Natural killer cell treated with Interleukin-12 subunit alpha and Interleukin-12 subunit beta and Interleukin-15 and Interleukin-18, amount 100 ng/mL, for 72 hours (primary cell): ENCODE measurements at regions not wholly inside any gene's neighbourhood (a gene's known extent, or its start where the extent isn't known, plus 50 kb on each side); places are given as distances from the start of the nearest gene placed in this dataset.

Experiments used
- ATAC-seq, 2 donors: fragments of 150-1000 bp; cut with Tn5 transposase in 1 of 2; sonication (Bioruptor Pico), chemical (Tn5 transposase) in 1 of 2; 2 replicates each; pipeline ENCODE4 v1.10.0; 2021
- DNase-seq: peaks from one replicate; pipeline ENCODE4 v3.0.0; 2022; ENCODE audit warnings: low spot score
- H3K27ac Mint-ChIP-seq, 2 donors: 1 replicate in 1 of 2; 2 replicates in 1 of 2; pipeline ENCODE4 v1.8.0; 2022; ENCODE audit warnings: mixed read lengths in 2 of 2, mild to moderate bottlenecking in 1 of 2, moderate library complexity in 1 of 2
- H3K27me3 Mint-ChIP-seq, 2 donors: 1 replicate in 1 of 2; 2 replicates in 1 of 2; pipeline ENCODE4 v1.8.0; 2022; ENCODE audit warnings: mixed read lengths in 2 of 2
- H3K36me3 Mint-ChIP-seq: one replicate; pipeline ENCODE4 v1.8.0; 2022; ENCODE audit warnings: mixed read lengths
- H3K4me1 Mint-ChIP-seq, 2 donors: 1 replicate in 1 of 2; 2 replicates in 1 of 2; pipeline ENCODE4 v1.8.0; 2022; ENCODE audit warnings: low read depth in 2 of 2, mixed read lengths in 2 of 2, mild to moderate bottlenecking in 1 of 2
- H3K4me3 Mint-ChIP-seq: one replicate; pipeline ENCODE4 v1.8.0; 2022; ENCODE audit warnings: mixed read lengths
- H3K9me3 Mint-ChIP-seq: 2 replicates; pipeline ENCODE4 v1.8.0; 2022; ENCODE audit warnings: mixed read lengths

- Mint-ChIP-seq H3K27me3 (no peaks in the 10 kb centered on the region), H3K27ac (no peak overlapping the region), H3K4me1 (no peaks in the 10 kb centered on the region), H3K9me3 (peaks cover 33% of the 10 kb centered on the region), H3K4me3 (no peak overlapping the region), H3K36me3 (peaks cover 8% of the 10 kb centered on the region)
- ATAC-seq = no peak
- DNase-seq = no peak
Observed at GRCh38 chr5:167304834-167305469, 986.5 kb upstream of the WWC1 start.

GRCh38 chr5:167305591-167306213 is 985.7 kb upstream of the WWC1 start:
- DNase-seq = no peak
- no peak overlapping the region for H3K27ac Mint-ChIP-seq
- no peaks in the 10 kb centered on the region for H3K4me1 Mint-ChIP-seq
- H3K9me3 Mint-ChIP-seq = peaks cover 25% of the 10 kb centered on the region
- no peaks in the 10 kb centered on the region for H3K27me3 Mint-ChIP-seq
- no peak for ATAC-seq
- H3K36me3 Mint-ChIP-seq = peaks cover 5% of the 10 kb centered on the region
- no peak overlapping the region for H3K4me3 Mint-ChIP-seq

- no peak overlapping the region for H3K4me3 Mint-ChIP-seq
- peaks cover 22% of the 10 kb centered on the region for H3K9me3 Mint-ChIP-seq
- ATAC-seq = no peak
- no peaks in the 10 kb centered on the region for H3K27me3 Mint-ChIP-seq
- no peak overlapping the region for H3K27ac Mint-ChIP-seq
- H3K36me3 Mint-ChIP-seq = peaks cover 3% of the 10 kb centered on the region
- no peaks in the 10 kb centered on the region for H3K4me1 Mint-ChIP-seq
- no peak for DNase-seq
Observed at GRCh38 chr5:167307042-167307441, 984.4 kb upstream of the WWC1 start.

GRCh38 chr5:167308466-167308865 is 983.0 kb upstream of the WWC1 start:
- no peak overlapping the region for H3K27ac Mint-ChIP-seq
- peaks cover 16% of the 10 kb centered on the region for H3K9me3 Mint-ChIP-seq
- H3K36me3 Mint-ChIP-seq = no peaks in the 10 kb centered on the region
- ATAC-seq (no peak), DNase-seq (no peak)
- H3K27me3 Mint-ChIP-seq = no peaks in the 10 kb centered on the region
- H3K4me3 Mint-ChIP-seq = no peak overlapping the region
- no peaks in the 10 kb centered on the region for H3K4me1 Mint-ChIP-seq

- DNase-seq (no peak), ATAC-seq (no peak)
- Mint-ChIP-seq H3K4me1 (no peaks in the 10 kb centered on the region), H3K9me3 (peaks cover 13% of the 10 kb centered on the region), H3K27ac (no peak overlapping the region), H3K27me3 (no peaks in the 10 kb centered on the region), H3K36me3 (no peaks in the 10 kb centered on the region), H3K4me3 (no peak overlapping the region)
Observed at GRCh38 chr5:167309941-167310517, 981.4 kb upstream of the WWC1 start.

- H3K36me3 Mint-ChIP-seq = no peaks in the 10 kb centered on the region
- DNase-seq = no peak
- no peak overlapping the region for H3K27ac Mint-ChIP-seq
- peaks cover 10% of the 10 kb centered on the region for H3K9me3 Mint-ChIP-seq
- H3K27me3 Mint-ChIP-seq = no peaks in the 10 kb centered on the region
- H3K4me1 Mint-ChIP-seq = no peaks in the 10 kb centered on the region
- no peak for ATAC-seq
- H3K4me3 Mint-ChIP-seq = no peak overlapping the region
Observed at GRCh38 chr5:167311340-167311739, 980.1 kb upstream of the WWC1 start.

- H3K27ac Mint-ChIP-seq = no peak overlapping the region
Observed at GRCh38 chr5:167312225-167312624, 979.2 kb upstream of the WWC1 start.

GRCh38 chr5:167315762-167316161 is 975.7 kb upstream of the WWC1 start:
- Mint-ChIP-seq H3K27ac (no peak overlapping the region), H3K36me3 (no peaks in the 10 kb centered on the region)

More at GRCh38 chr5:167312225-167312624, 979.2 kb upstream of the WWC1 start:
- H3K36me3 Mint-ChIP-seq = no peaks in the 10 kb centered on the region
- ATAC-seq (no peak), DNase-seq (no peak)
- no peaks in the 10 kb centered on the region for H3K4me1 Mint-ChIP-seq
- H3K4me3 Mint-ChIP-seq = no peak overlapping the region
- H3K27me3 Mint-ChIP-seq = no peaks in the 10 kb centered on the region
- H3K9me3 Mint-ChIP-seq = peaks cover 9% of the 10 kb centered on the region

GRCh38 chr5:167317884-167318283 is 973.6 kb upstream of the WWC1 start:
- H3K9me3 Mint-ChIP-seq = peaks cover 11% of the 10 kb centered on the region
- no peak overlapping the region for H3K4me3 Mint-ChIP-seq
- H3K27ac Mint-ChIP-seq = no peak overlapping the region
- no peak for ATAC-seq
- H3K4me1 Mint-ChIP-seq = no peaks in the 10 kb centered on the region
- peaks cover 4% of the 10 kb centered on the region for H3K36me3 Mint-ChIP-seq
- H3K27me3 Mint-ChIP-seq = no peaks in the 10 kb centered on the region
- DNase-seq = no peak

More at GRCh38 chr5:167315762-167316161, 975.7 kb upstream of the WWC1 start:
- H3K9me3 Mint-ChIP-seq = peaks cover 8% of the 10 kb centered on the region
- no peaks in the 10 kb centered on the region for H3K4me1 Mint-ChIP-seq
- no peak for DNase-seq
- ATAC-seq = no peak
- no peak overlapping the region for H3K4me3 Mint-ChIP-seq
- no peaks in the 10 kb centered on the region for H3K27me3 Mint-ChIP-seq

- Mint-ChIP-seq H3K4me1 (no peaks in the 10 kb centered on the region), H3K9me3 (peaks cover 11% of the 10 kb centered on the region), H3K4me3 (no peak overlapping the region), H3K27ac (no peak overlapping the region), H3K27me3 (no peaks in the 10 kb centered on the region), H3K36me3 (peaks cover 4% of the 10 kb centered on the region)
- ATAC-seq = no peak
- DNase-seq = no peak
Observed at GRCh38 chr5:167319243-167319642, 972.2 kb upstream of the WWC1 start.

GRCh38 chr5:167320019-167320418 is 971.4 kb upstream of the WWC1 start:
- Mint-ChIP-seq H3K27me3 (no peaks in the 10 kb centered on the region), H3K9me3 (peaks cover 11% of the 10 kb centered on the region), H3K27ac (no peak overlapping the region), H3K4me3 (no peak overlapping the region), H3K36me3 (peaks cover 4% of the 10 kb centered on the region), H3K4me1 (no peaks in the 10 kb centered on the region)
- no peak for DNase-seq
- ATAC-seq = no peak

- ATAC-seq = no peak
- DNase-seq = no peak
- Mint-ChIP-seq H3K4me1 (no peaks in the 10 kb centered on the region), H3K27me3 (no peaks in the 10 kb centered on the region), H3K4me3 (no peak overlapping the region), H3K27ac (no peak overlapping the region), H3K36me3 (no peaks in the 10 kb centered on the region), H3K9me3 (peaks cover 25% of the 10 kb centered on the region)
Observed at GRCh38 chr5:167332309-167332708, 959.1 kb upstream of the WWC1 start.

- no peaks in the 10 kb centered on the region for H3K4me1 Mint-ChIP-seq
- DNase-seq = no peak
- no peaks in the 10 kb centered on the region for H3K36me3 Mint-ChIP-seq
- H3K4me3 Mint-ChIP-seq = no peak overlapping the region
- H3K27ac Mint-ChIP-seq = no peak overlapping the region
- peaks cover 26% of the 10 kb centered on the region for H3K9me3 Mint-ChIP-seq
- no peaks in the 10 kb centered on the region for H3K27me3 Mint-ChIP-seq
- ATAC-seq = no peak
Observed at GRCh38 chr5:167336161-167336560, 955.3 kb upstream of the WWC1 start.

GRCh38 chr5:167339205-167339604 is 952.2 kb upstream of the WWC1 start:
- Mint-ChIP-seq H3K4me3 (no peak overlapping the region), H3K27ac (no peak overlapping the region), H3K4me1 (no peaks in the 10 kb centered on the region), H3K9me3 (peaks cover 23% of the 10 kb centered on the region), H3K27me3 (no peaks in the 10 kb centered on the region), H3K36me3 (no peaks in the 10 kb centered on the region)
- DNase-seq (no peak), ATAC-seq (no peak)
